ENCODE measurements at regions not wholly inside any gene's neighbourhood (a gene's known extent, or its start where the extent isn't known, plus 50 kb on each side); places are given as distances from the start of the nearest gene placed in this dataset.
"Not testable (repeated sequence)": the region's sequence is repeated elsewhere in the genome, so short reads cannot be mapped to it uniquely, and the experiment has no call there.

DNA sequence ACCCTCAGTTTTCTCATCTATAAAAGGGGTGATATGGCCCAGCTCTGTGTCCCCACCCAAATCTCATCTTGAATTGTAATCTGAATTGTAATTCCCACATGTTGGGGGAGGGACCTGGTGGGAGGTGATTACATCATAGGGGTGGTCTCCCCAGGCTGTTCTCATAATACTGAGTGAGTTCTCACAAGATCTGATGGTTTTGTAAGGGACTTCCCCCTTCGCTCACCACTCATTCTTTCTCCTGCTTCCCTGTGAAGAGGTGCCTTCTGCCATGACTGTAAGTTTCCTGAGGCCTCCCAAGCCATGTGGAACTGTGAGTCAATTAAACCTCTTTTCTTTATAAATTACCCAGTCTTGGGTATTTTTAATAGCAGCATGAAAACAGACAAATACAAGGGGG is 61.1 kb upstream of the ALX4 start:
- not testable (repeated sequence) for TF ChIP-seq CTCF, POLR2A (IDR thresholded peaks at IDR 0.05)
